ENCODE measurements at regions not wholly inside any gene's neighbourhood (a gene's known extent, or its start where the extent isn't known, plus 50 kb on each side); places are given as distances from the start of the nearest gene placed in this dataset.

DNA sequence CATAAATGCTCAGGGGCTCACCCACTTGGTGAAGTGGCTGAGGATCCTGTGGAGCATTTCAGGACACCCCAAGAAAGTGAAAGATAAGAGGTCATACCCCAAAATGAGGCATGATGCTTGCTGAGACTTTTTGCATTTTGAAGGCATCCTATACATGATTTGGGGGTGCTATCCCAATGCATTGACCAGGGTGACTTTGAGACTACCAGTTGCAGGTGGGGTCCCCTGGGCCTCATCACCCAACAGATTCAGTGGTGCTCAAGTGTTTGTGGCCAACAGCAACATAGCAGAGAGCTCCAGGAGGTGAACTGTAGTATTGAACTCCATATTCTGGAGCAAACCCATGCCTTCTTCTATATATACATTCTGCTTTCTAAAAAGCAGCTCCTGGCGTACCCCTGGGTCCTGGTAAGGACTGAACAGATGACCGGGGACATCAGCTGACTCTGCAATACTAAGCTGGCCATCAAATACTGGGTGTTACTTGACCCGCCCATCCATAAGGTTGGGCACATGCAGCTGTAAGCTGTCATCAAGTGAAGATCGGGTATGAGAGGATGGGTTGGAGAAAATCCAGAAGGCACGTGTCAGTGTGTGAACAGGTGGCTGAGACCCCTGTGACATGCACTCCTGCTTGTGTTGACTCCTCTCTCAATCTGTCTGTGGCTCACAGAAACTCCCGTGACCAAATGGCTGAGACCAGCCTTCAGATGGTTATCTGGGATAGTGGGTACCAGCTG, 143.3 kb downstream of the KLF13 start:
- DNase-seq (ENCODE audit: insufficient read length, low spot score) = no peak
- no peak for FAIRE-seq
- TF ChIP-seq, protein P1, sequence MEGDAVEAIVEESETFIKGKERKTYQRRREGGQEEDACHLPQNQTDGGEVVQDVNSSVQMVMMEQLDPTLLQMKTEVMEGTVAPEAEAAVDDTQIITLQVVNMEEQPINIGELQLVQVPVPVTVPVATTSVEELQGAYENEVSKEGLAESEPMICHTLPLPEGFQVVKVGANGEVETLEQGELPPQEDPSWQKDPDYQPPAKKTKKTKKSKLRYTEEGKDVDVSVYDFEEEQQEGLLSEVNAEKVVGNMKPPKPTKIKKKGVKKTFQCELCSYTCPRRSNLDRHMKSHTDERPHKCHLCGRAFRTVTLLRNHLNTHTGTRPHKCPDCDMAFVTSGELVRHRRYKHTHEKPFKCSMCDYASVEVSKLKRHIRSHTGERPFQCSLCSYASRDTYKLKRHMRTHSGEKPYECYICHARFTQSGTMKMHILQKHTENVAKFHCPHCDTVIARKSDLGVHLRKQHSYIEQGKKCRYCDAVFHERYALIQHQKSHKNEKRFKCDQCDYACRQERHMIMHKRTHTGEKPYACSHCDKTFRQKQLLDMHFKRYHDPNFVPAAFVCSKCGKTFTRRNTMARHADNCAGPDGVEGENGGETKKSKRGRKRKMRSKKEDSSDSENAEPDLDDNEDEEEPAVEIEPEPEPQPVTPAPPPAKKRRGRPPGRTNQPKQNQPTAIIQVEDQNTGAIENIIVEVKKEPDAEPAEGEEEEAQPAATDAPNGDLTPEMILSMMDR (IDR thresholded peaks at IDR 0.05; ENCODE audit: insufficient read depth, missing control alignments) = no peak

DNA sequence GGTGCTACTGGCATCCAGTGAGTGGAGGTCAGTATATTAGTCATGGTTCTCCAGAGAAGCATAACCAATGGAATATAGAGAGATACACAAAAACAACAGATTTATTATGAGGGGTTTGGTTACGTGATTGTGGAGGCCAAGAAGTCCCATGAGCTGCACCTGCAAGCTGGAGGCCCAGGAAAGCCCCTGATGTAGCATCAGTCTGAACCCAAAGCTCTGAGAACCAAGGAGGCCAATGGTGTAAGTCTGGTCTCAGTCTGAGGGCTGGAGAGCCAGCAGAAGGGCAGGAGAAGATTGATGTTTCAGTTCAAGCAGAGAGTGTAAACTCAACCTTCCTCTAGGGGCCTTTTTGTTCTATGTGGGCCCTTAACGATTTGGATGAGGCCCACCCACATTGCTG, 144.1 kb downstream of the KLF13 start:
- TF ChIP-seq, protein P1 (IDR thresholded peaks at IDR 0.05; ENCODE audit: insufficient read depth, missing control alignments) = no peak
- FAIRE-seq = no peak
- DNase-seq (ENCODE audit: insufficient read length, low spot score) = no peak

DNA sequence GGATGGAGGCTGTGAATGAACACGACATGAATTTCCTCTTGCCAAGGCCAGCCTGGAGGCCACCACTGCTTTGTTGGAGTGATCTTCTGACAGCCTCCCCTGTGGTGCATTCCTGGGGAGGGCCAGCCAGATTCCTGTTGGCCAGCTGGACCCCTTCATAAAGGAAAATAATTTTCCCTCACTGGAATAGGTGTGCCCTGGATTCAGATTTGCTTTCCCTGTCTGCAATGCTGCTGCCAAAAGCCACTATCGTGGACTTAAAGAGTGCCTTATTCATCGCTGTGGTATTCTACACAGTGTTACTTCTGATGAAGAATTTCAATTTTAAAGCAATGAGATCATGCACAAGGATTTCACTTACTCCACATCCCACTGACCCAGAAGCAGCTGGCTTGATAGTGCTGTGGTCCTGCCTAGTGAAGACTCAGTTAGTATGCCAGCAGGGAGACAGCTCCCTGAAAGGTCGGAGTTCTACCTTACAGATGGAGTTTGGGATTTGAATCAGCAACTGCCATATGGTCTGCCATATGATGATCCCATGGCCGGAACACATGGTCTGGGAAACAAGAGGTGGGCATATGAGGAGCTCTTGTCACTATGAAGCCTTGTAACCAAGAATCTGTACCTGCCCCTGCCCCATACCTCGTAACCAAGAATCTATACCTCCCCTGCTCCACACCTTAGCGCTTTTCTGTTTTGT, 145.2 kb downstream of the KLF13 start:
- FAIRE-seq (no peak), DNase-seq (ENCODE audit: insufficient read length, low spot score) (no peak)
- TF ChIP-seq, protein P1 (IDR thresholded peaks at IDR 0.05; ENCODE audit: insufficient read depth, missing control alignments) = no peak

DNA sequence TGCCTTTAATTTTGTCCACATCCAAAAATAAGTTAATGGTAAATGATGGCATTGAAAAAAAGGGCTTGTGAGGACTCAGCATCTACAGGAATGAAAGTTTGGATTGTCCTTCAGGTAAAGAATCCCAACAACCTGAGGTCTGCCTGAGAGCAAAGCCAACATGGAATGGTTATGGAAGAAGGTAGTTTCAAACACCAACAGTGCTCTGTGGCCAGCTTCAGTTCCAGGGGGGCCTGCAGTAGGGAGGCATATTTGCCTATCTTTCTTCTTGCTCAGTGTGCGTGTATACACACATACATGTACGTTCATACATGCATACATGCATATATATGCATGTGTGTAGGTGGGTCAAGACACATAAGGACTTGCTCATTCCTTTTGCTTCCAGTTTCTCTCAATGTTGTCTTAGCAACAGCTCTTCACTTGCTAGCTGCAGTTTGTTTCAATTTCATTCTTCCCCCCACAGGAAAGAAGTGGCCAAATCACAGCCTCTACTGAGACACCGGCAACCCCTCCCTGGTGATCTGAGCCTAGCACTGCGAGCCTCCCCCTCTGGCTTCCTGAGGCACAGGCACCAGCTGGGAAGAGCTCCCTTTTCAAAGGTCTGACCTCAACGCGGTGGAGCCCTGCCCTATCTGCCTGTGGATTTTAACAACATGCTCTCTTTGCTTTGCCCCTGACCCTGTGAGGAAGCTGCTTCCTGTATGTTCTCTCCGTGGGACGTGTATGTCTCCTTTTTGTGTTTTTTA, 146.2 kb downstream of the KLF13 start:
- no peak for FAIRE-seq

DNA sequence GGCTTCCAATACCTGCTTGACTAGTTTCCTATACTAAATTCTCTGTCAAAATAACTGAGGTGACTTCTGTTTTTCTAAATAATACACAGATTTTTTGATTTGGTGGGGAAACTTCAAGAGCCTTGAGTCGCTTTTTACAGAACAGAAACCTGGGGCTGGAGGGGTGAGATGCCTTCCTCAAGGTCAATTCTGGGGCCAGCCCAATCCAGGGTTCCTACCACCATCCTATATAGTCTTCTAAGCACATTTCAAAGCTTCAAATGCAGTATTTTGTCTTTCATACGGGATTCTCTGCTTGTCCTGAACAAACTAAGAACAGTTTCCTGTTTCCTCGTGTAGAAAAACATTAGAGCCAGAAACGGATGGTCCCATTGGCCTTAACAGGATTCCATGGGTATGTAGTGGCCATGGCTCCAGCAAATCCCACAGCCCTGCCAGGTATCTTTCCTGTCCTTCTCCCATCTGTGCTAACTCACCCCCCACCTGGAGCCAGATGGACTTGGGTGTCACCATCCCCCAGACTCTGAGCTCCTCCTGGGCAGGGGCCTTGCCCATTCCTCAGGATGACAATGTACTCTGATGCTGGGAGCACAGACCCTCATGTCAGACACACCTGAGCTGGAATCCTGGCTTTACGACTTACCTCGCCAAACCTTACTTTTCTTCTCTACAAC, 146.9 kb downstream of the KLF13 start:
- TF ChIP-seq, protein P1 (IDR thresholded peaks at IDR 0.05; ENCODE audit: insufficient read depth, missing control alignments) = no peak
- FAIRE-seq (no peak), DNase-seq (ENCODE audit: insufficient read length, low spot score) (no peak)

More for the DNA sequence above, 146.2 kb downstream of the KLF13 start:
- TF ChIP-seq, protein P1 (IDR thresholded peaks at IDR 0.05; ENCODE audit: insufficient read depth, missing control alignments) = no peak
- no peak for DNase-seq (ENCODE audit: insufficient read length, low spot score)

DNA sequence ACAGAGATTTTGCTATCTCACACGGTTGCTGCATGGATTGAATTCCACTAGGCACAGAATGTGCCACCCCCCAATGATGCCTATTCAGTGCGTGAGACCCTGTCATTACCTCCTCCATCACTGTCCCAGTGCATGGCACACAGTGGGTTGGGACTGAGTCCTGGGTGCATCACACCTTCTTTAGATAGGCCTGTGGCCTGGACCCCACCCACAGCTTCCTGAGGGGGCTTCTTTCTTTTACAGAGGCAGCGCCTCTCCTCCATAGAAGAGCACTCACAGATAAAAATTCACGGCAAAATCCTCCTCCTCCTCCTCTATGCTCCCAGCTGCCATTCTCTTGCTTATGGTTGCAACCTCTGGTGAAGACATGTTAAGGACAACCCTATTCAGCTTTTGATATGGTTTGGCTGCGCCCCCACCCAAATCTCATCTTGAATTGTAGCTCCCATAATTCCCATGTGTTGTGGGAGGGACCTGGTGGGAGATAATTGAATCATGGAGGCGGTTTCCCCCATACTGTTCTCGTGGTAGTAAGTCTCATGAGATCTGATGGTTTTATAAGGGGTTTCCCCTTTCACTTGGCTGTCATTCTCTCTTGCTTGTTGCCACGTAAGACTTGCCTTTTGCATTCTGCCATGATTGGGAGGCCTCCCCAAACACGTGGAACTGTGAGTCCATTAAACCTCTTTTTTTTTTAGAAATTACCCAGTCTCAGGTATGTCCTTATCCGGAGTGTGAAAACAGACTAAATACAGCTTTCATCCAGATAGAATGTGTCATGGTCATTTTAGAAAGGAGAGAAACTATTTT, 147.6 kb downstream of the KLF13 start:
- no peak for FAIRE-seq
- no peak for DNase-seq (ENCODE audit: insufficient read length, low spot score)
- TF ChIP-seq, protein P1 (IDR thresholded peaks at IDR 0.05; ENCODE audit: insufficient read depth, missing control alignments) = no peak
